ENCODE measurements at regions not wholly inside any gene's neighbourhood (a gene's known extent, or its start where the extent isn't known, plus 50 kb on each side); places are given as distances from the start of the nearest gene placed in this dataset.

GRCh38 chr10:43897765-43898419, 249.2 kb upstream of the ZNF32 start:
- TF ChIP-seq EZH2 (IDR thresholded peaks at IDR 0.05; ENCODE audit: low read length) (no peak), CTCF (optimal IDR thresholded peaks at IDR 0.05 in 1 of 3, IDR thresholded peaks at IDR 0.05 in 1 of 3, conservative IDR thresholded peaks at IDR 0.05 in 1 of 3; ENCODE audit: extremely low read depth in 1 of 3, insufficient read depth in 2 of 3, low read length in 3 of 3) (no peak)
